ENCODE measurements at regions not wholly inside any gene's neighbourhood (a gene's known extent, or its start where the extent isn't known, plus 50 kb on each side); places are given as distances from the start of the nearest gene placed in this dataset.

- TF ChIP-seq EZH2 (IDR thresholded peaks at IDR 0.05) (no peak), EZH2phosphoT487 (IDR thresholded peaks at IDR 0.05; ENCODE audit: borderline replicate concordance) (no peak), CTCF (IDR thresholded peaks at IDR 0.05 in 2 of 3, conservative IDR thresholded peaks at IDR 0.05 in 1 of 3; ENCODE audit: borderline replicate concordance in 1 of 3, insufficient read depth in 1 of 3, low read depth in 2 of 3, low read length in 2 of 3) (no peak), SP1 (IDR thresholded peaks at IDR 0.05; ENCODE audit: low read depth) (no peak), POLR2A (IDR thresholded peaks at IDR 0.05; ENCODE audit: borderline replicate concordance, extremely low read depth, insufficient read depth, insufficient read length) (no peak), SIN3A (IDR thresholded peaks at IDR 0.05; ENCODE audit: low read depth) (no peak), RAD21 (IDR thresholded peaks at IDR 0.05; ENCODE audit: low read depth) (no peak), CEBPB (IDR thresholded peaks at IDR 0.05; ENCODE audit: low read depth) (no peak), POLR2AphosphoS5 (IDR thresholded peaks at IDR 0.05; ENCODE audit: low read depth, low read length) (no peak)
These were observed 100.6 kb upstream of the SMAD3 start for GRCh38 chr15:66964791-66965190.
